ENCODE measurements at regions not wholly inside any gene's neighbourhood (a gene's known extent, or its start where the extent isn't known, plus 50 kb on each side); places are given as distances from the start of the nearest gene placed in this dataset.

- no peak overlapping the region for H3K4me3 ChIP-seq (ENCODE audit: low read depth, low read length)
- no peak for TF ChIP-seq CTCF (IDR thresholded peaks at IDR 0.05; ENCODE audit: insufficient read depth, low read length)
- DNase-seq (ENCODE audit: low read depth), result peak; percentile 75
These were observed 121.3 kb upstream of the PTPRK start for GRCh38 chr6:128641703-128642102.

DNA sequence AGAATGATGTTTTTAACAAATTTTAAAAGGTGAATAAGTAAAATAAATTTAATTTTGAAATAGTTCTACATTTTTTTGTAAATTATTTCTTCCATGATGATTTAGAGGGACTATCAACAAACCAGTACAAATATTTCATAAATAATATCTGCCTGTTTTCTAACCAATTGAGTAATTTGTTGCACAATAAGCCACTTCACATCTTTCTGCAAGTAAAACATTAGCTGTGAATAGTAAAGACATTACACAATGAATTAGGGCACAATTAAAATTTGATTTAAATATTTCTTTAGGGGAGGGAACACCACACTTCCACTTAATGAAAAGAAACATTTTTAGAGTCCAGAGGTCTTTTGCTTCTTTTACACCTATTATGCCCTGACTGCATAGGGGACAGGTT, 118.4 kb upstream of the PTPRK start:
- DNase-seq (ENCODE audit: low read depth), result no peak
- H3K4me3 ChIP-seq (ENCODE audit: low read depth, low read length), result no peak overlapping the region
- no peak for TF ChIP-seq CTCF (IDR thresholded peaks at IDR 0.05; ENCODE audit: insufficient read depth, low read length)

DNA sequence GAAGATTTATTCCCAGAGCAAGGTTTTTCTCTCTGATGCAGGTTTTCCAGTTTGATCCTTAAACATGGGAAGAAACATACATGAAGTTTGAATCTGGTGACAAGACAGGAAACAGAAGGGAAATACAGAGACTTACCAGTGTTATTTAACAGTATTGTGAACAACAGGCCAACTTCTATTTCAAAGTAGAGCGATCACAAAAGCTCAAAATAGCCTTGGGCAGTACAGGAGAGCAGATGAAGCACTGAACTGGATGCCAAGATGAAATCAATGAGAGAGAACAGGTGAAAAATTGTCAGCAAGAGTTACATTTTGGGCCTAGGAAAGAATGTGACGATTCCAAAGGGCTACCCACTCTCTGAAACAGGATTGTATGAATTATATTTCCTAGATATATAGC, 114.8 kb upstream of the PTPRK start:
- no peak for TF ChIP-seq CTCF (IDR thresholded peaks at IDR 0.05; ENCODE audit: insufficient read depth, low read length)
- H3K4me3 ChIP-seq (ENCODE audit: low read depth, low read length), result no peak overlapping the region
- no peak for DNase-seq (ENCODE audit: low read depth)

GRCh38 chr6:128632131-128632530, 111.7 kb upstream of the PTPRK start:
- no peak for DNase-seq (ENCODE audit: low read depth)
- TF ChIP-seq CTCF (IDR thresholded peaks at IDR 0.05; ENCODE audit: insufficient read depth, low read length), result no peak
- H3K4me3 ChIP-seq (ENCODE audit: low read depth, low read length), result no peak overlapping the region

GRCh38 chr6:128631031-128631430, 110.6 kb upstream of the PTPRK start:
- DNase-seq (ENCODE audit: low read depth), result no peak
- no peak overlapping the region for H3K4me3 ChIP-seq (ENCODE audit: low read depth, low read length)
- TF ChIP-seq CTCF (IDR thresholded peaks at IDR 0.05; ENCODE audit: insufficient read depth, low read length), result no peak

GRCh38 chr6:128630213-128630612, 109.8 kb upstream of the PTPRK start:
- TF ChIP-seq CTCF (IDR thresholded peaks at IDR 0.05; ENCODE audit: insufficient read depth, low read length), result no peak
- H3K4me3 ChIP-seq (ENCODE audit: low read depth, low read length), result no peak overlapping the region
- no peak for DNase-seq (ENCODE audit: low read depth)

- no peak for DNase-seq (ENCODE audit: low read depth)
- no peak overlapping the region for H3K4me3 ChIP-seq (ENCODE audit: low read depth, low read length)
- TF ChIP-seq CTCF (IDR thresholded peaks at IDR 0.05; ENCODE audit: insufficient read depth, low read length), result no peak
These were observed 96.9 kb upstream of the PTPRK start for GRCh38 chr6:128617285-128617684.

All from fibroblast of the aortic adventitia (primary cell).